Esophagus muscularis mucosa (tissue), 4 donors: ENCODE measurements at regions not wholly inside any gene's neighbourhood (a gene's known extent, or its start where the extent isn't known, plus 50 kb on each side); places are given as distances from the start of the nearest gene placed in this dataset.

Experiments
- CTCF ChIP-seq, 3 experiments: fragments of 200-600 bp in 2 of 3; fragments of 450-650 bp in 1 of 3; sonication (generic) in 2 of 3; IDR thresholded peaks; one replicate each; pipeline ENCODE4 v1.5.1; 2017 to 2019; ENCODE audit warnings: antibody characterized with exemption in 3 of 3, mild to moderate bottlenecking in 2 of 3, moderate library complexity in 1 of 3
- EP300 ChIP-seq: sonication (generic); formaldehyde crosslinking; IDR thresholded peaks from one replicate; pipeline ENCODE4 v1.6.1; 2017; ENCODE audit warnings: antibody characterized with exemption
- POLR2A ChIP-seq: fragments of 450-650 bp; IDR thresholded peaks from one replicate; pipeline ENCODE4 v1.6.1; 2017; ENCODE audit warnings: antibody characterized with exemption, moderate library complexity, mild to moderate bottlenecking, low read depth
- POLR2AphosphoS5 ChIP-seq, 2 donors: sonication (generic); formaldehyde crosslinking; IDR thresholded peaks; one replicate each; pipeline ENCODE4 v1.6.1; 2017; ENCODE audit warnings: antibody characterized with exemption in 2 of 2

DNA sequence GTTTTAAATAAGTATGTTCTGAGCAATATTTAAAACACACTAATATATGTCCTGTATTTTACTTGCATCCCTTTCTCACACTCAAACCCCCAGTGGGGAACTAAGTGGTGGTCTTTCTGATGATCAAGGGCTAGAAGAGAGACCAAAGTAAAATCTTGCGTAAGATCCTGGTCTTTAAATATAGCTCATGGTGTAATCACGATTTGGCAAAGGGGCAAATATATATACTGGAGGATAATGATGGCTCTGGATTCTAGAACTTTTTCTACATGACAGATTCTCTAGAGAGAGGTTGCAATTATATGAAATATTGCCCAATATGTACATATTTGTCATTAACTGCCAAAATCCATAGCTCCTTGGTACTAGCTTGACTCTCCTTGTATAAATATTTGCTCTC lies 438.3 kb downstream of the NXPH1 start:
- TF ChIP-seq CTCF (IDR thresholded peaks at IDR 0.05) (no peak), EP300 (no peak), POLR2AphosphoS5 (IDR thresholded peaks at IDR 0.05) (no peak), POLR2A (no peak)
